ENCODE measurements at regions not wholly inside any gene's neighbourhood (a gene's known extent, or its start where the extent isn't known, plus 50 kb on each side); places are given as distances from the start of the nearest gene placed in this dataset.

GRCh38 chr10:108378779-108379178, 1214.3 kb upstream of the SORCS1 start:
- Histone ChIP-seq H3K36me3 (ENCODE audit: low read depth) (no peaks in the 10 kb centered on the region), H3K4me3 (no peak overlapping the region), H3K4me1 (ENCODE audit: low read depth) (no peaks in the 10 kb centered on the region), H3K9me3 (no peaks in the 10 kb centered on the region)
- ATAC-seq (no peak), DNase-seq (no peak)
- intact Hi-C loops (cut with DNase I, micrococcal nuclease): no loop called here
- no peak for TF ChIP-seq CTCF (IDR thresholded peaks at IDR 0.05)

GRCh38 chr10:108375691-108376090, 1211.2 kb upstream of the SORCS1 start:
- H3K9me3 ChIP-seq: no peaks in the 10 kb centered on the region
- no peaks in the 10 kb centered on the region for H3K4me1 ChIP-seq (ENCODE audit: low read depth)
- DNase-seq: no peak
- no peak overlapping the region for H3K4me3 ChIP-seq
- no peaks in the 10 kb centered on the region for H3K36me3 ChIP-seq (ENCODE audit: low read depth)
- intact Hi-C loops (cut with DNase I, micrococcal nuclease): no loop called here
- no peak for ATAC-seq
- no peak for TF ChIP-seq CTCF (IDR thresholded peaks at IDR 0.05)

GRCh38 chr10:108374991-108375390, 1210.5 kb upstream of the SORCS1 start:
- DNase-seq: no peak

GRCh38 chr10:108365541-108365940, 1201.0 kb upstream of the SORCS1 start:
- ATAC-seq (no peak), DNase-seq (no peak)
- TF ChIP-seq CTCF (IDR thresholded peaks at IDR 0.05): no peak
- H3K36me3 ChIP-seq (ENCODE audit: low read depth): no peaks in the 10 kb centered on the region
- H3K4me3 ChIP-seq: no peak overlapping the region
- intact Hi-C loops (cut with DNase I, micrococcal nuclease): no loop called here
- H3K9me3 ChIP-seq: no peaks in the 10 kb centered on the region
- no peaks in the 10 kb centered on the region for H3K4me1 ChIP-seq (ENCODE audit: low read depth)

More at GRCh38 chr10:108374991-108375390, 1210.5 kb upstream of the SORCS1 start:
- TF ChIP-seq CTCF (IDR thresholded peaks at IDR 0.05): no peak
- ATAC-seq: no peak
- intact Hi-C loops (cut with DNase I, micrococcal nuclease): no loop called here
- no peaks in the 10 kb centered on the region for H3K4me1 ChIP-seq (ENCODE audit: low read depth)
- H3K36me3 ChIP-seq (ENCODE audit: low read depth): no peaks in the 10 kb centered on the region
- no peaks in the 10 kb centered on the region for H3K9me3 ChIP-seq
- no peak overlapping the region for H3K4me3 ChIP-seq

GRCh38 chr10:108363576-108363975, 1199.1 kb upstream of the SORCS1 start:
- ATAC-seq (no peak), DNase-seq (no peak)
- intact Hi-C loops (cut with DNase I, micrococcal nuclease): no loop called here
- no peaks in the 10 kb centered on the region for H3K4me1 ChIP-seq (ENCODE audit: low read depth)
- no peak for TF ChIP-seq CTCF (IDR thresholded peaks at IDR 0.05)
- H3K4me3 ChIP-seq: no peak overlapping the region
- no peaks in the 10 kb centered on the region for H3K9me3 ChIP-seq
- no peaks in the 10 kb centered on the region for H3K36me3 ChIP-seq (ENCODE audit: low read depth)

- TF ChIP-seq CTCF (IDR thresholded peaks at IDR 0.05): no peak
- no peak for DNase-seq
- no peaks in the 10 kb centered on the region for H3K36me3 ChIP-seq (ENCODE audit: low read depth)
- intact Hi-C loops (cut with DNase I, micrococcal nuclease): no loop called here
- no peaks in the 10 kb centered on the region for H3K4me1 ChIP-seq (ENCODE audit: low read depth)
- H3K4me3 ChIP-seq: no peak overlapping the region
- H3K9me3 ChIP-seq: no peaks in the 10 kb centered on the region
- no peak for ATAC-seq
Observed at GRCh38 chr10:108362961-108363360, 1198.5 kb upstream of the SORCS1 start.

Data from mucosa of descending colon (tissue), 3 donors.